GM06990 (cell line): ENCODE measurements at regions not wholly inside any gene's neighbourhood (a gene's known extent, or its start where the extent isn't known, plus 50 kb on each side); places are given as distances from the start of the nearest gene placed in this dataset.

ENCODE experiments used
- DNase-seq: peaks from one replicate; pipeline ENCODE4 v3.0.0-alpha.2; 2011; ENCODE audit not compliant: insufficient read length; ENCODE audit errors: extremely low read depth
- H3K27me3 ChIP-seq: replicated peaks from 2 replicates; pipeline ENCODE4 v1.6.0; 2011; ENCODE audit warnings: low read length; ENCODE audit not compliant: control insufficient read depth, insufficient read depth
- H3K36me3 ChIP-seq: 2 replicates; pipeline ENCODE4 v1.5.1; 2011; ENCODE audit warnings: low read length; ENCODE audit not compliant: control insufficient read depth, insufficient read depth
- H3K4me3 ChIP-seq: replicated peaks from 2 replicates; pipeline ENCODE4 v1.5.1; 2011; ENCODE audit warnings: low read depth, mild to moderate bottlenecking, control low read depth, low read length
- CTCF ChIP-seq: IDR thresholded peaks from 2 replicates; pipeline ENCODE4 v1.5.1; 2011; ENCODE audit warnings: low read length, control low read depth, mild to moderate bottlenecking, inconsistent platforms; ENCODE audit not compliant: insufficient read depth, poor library complexity, severe bottlenecking

GRCh38 chr6:170183521-170183920, 107.4 kb downstream of the DLL1 start:
- no peak for TF ChIP-seq CTCF
- H3K36me3 ChIP-seq, result no peaks in the 10 kb centered on the region
- DNase-seq, result no peak
- H3K27me3 ChIP-seq, result no peaks in the 10 kb centered on the region
- H3K4me3 ChIP-seq, result no peak overlapping the region

- Histone ChIP-seq H3K36me3 (no peaks in the 10 kb centered on the region), H3K27me3 (no peaks in the 10 kb centered on the region), H3K4me3 (no peak overlapping the region)
- DNase-seq, result no peak
- TF ChIP-seq CTCF, result no peak
These were observed 108.1 kb downstream of the DLL1 start for GRCh38 chr6:170182781-170183120.

GRCh38 chr6:170182093-170182780, 108.6 kb downstream of the DLL1 start:
- DNase-seq, result no peak
- no peak for TF ChIP-seq CTCF
- H3K4me3 ChIP-seq, result no peak overlapping the region
- no peaks in the 10 kb centered on the region for H3K36me3 ChIP-seq
- H3K27me3 ChIP-seq, result no peaks in the 10 kb centered on the region

- H3K27me3 ChIP-seq, result no peaks in the 10 kb centered on the region
- DNase-seq, result no peak
- no peaks in the 10 kb centered on the region for H3K36me3 ChIP-seq
- TF ChIP-seq CTCF, result no peak
- H3K4me3 ChIP-seq, result no peak overlapping the region
These were observed 109.6 kb downstream of the DLL1 start for GRCh38 chr6:170181338-170181690.

GRCh38 chr6:170180671-170181337, 110.1 kb downstream of the DLL1 start:
- H3K36me3 ChIP-seq, result no peaks in the 10 kb centered on the region
- no peak for DNase-seq
- no peak overlapping the region for H3K4me3 ChIP-seq
- no peak for TF ChIP-seq CTCF
- H3K27me3 ChIP-seq, result no peaks in the 10 kb centered on the region
